ENCODE measurements at regions not wholly inside any gene's neighbourhood (a gene's known extent, or its start where the extent isn't known, plus 50 kb on each side); places are given as distances from the start of the nearest gene placed in this dataset.
"Not testable (repeated sequence)": the region's sequence is repeated elsewhere in the genome, so short reads cannot be mapped to it uniquely, and the experiment has no call there.

GRCh38 chr5:85395526-85395925 is 1010.8 kb upstream of the EDIL3 start:
- H3K27ac ChIP-seq: no peak overlapping the region
- H3K4me3 ChIP-seq: no peak overlapping the region
- no peaks in the 10 kb centered on the region for H3K36me3 ChIP-seq
- intact Hi-C loops (cut with DNase I; ENCODE audit: low total_unique reads): no loop called here
- DNase-seq (ENCODE audit: low spot score in 2 of 2): no peak
- no peak for TF ChIP-seq POLR2A (IDR thresholded peaks at IDR 0.05)
- TF ChIP-seq CTCF (IDR thresholded peaks at IDR 0.05): no peak
- TF ChIP-seq POLR2AphosphoS5 (IDR thresholded peaks at IDR 0.05): no peak
- no peaks in the 10 kb centered on the region for H3K9me3 ChIP-seq
- H3K4me1 ChIP-seq: no peaks in the 10 kb centered on the region
- no peaks in the 10 kb centered on the region for H3K27me3 ChIP-seq

GRCh38 chr5:85397451-85397850 is 1012.8 kb upstream of the EDIL3 start:
- Histone ChIP-seq H3K4me3 (no peak overlapping the region), H3K27ac (no peak overlapping the region), H3K9me3 (no peaks in the 10 kb centered on the region), H3K36me3 (no peaks in the 10 kb centered on the region), H3K27me3 (no peaks in the 10 kb centered on the region), H3K4me1 (no peaks in the 10 kb centered on the region)
- intact Hi-C loops (cut with DNase I; ENCODE audit: low total_unique reads): no loop called here
- TF ChIP-seq CTCF (IDR thresholded peaks at IDR 0.05) (no peak), POLR2A (IDR thresholded peaks at IDR 0.05) (no peak), POLR2AphosphoS5 (IDR thresholded peaks at IDR 0.05) (no peak)
- DNase-seq (ENCODE audit: low spot score in 2 of 2): no peak

GRCh38 chr5:85428426-85428934 is 1043.8 kb upstream of the EDIL3 start:
- no peak overlapping the region for H3K27ac ChIP-seq
- no peaks in the 10 kb centered on the region for H3K36me3 ChIP-seq
- no peak for DNase-seq (ENCODE audit: low spot score in 2 of 2)
- no peaks in the 10 kb centered on the region for H3K4me1 ChIP-seq
- H3K27me3 ChIP-seq: no peaks in the 10 kb centered on the region
- H3K9me3 ChIP-seq: peaks cover 0 to 2% of the 10 kb centered on the region in 2 donors
- intact Hi-C loops (cut with DNase I; ENCODE audit: low total_unique reads): no loop called here
- H3K4me3 ChIP-seq: no peak overlapping the region
- no peak for TF ChIP-seq POLR2A (IDR thresholded peaks at IDR 0.05)
- TF ChIP-seq CTCF (IDR thresholded peaks at IDR 0.05): no peak
- TF ChIP-seq POLR2AphosphoS5 (IDR thresholded peaks at IDR 0.05): no peak

GRCh38 chr5:85431726-85432125 is 1047.0 kb upstream of the EDIL3 start:
- H3K27ac ChIP-seq; H3K27me3 ChIP-seq; intact Hi-C loops (cut with DNase I; ENCODE audit: low total_unique reads); H3K36me3 ChIP-seq; H3K4me1 ChIP-seq; H3K9me3 ChIP-seq; DNase-seq (ENCODE audit: low spot score in 2 of 2); H3K4me3 ChIP-seq: not testable (repeated sequence)

- no peak overlapping the region for H3K27ac ChIP-seq
- DNase-seq (ENCODE audit: low spot score in 2 of 2): no peak
- no peaks in the 10 kb centered on the region for H3K36me3 ChIP-seq
- no peaks in the 10 kb centered on the region for H3K27me3 ChIP-seq
- TF ChIP-seq CTCF (IDR thresholded peaks at IDR 0.05) (no peak), POLR2AphosphoS5 (IDR thresholded peaks at IDR 0.05) (no peak), POLR2A (IDR thresholded peaks at IDR 0.05) (no peak)
- H3K4me1 ChIP-seq: no peaks in the 10 kb centered on the region
- intact Hi-C loops (cut with DNase I; ENCODE audit: low total_unique reads): no loop called here
- no peak overlapping the region for H3K4me3 ChIP-seq
- no peaks in the 10 kb centered on the region for H3K9me3 ChIP-seq
Measured at GRCh38 chr5:85441156-85441555, 1056.5 kb upstream of the EDIL3 start.

- no peak overlapping the region for H3K4me3 ChIP-seq
Measured at GRCh38 chr5:85441853-85442252, 1057.2 kb upstream of the EDIL3 start.

More at GRCh38 chr5:85441853-85442252, 1057.2 kb upstream of the EDIL3 start:
- H3K9me3 ChIP-seq: no peaks in the 10 kb centered on the region
- TF ChIP-seq POLR2AphosphoS5 (IDR thresholded peaks at IDR 0.05) (no peak), CTCF (IDR thresholded peaks at IDR 0.05) (no peak), POLR2A (IDR thresholded peaks at IDR 0.05) (no peak)
- no peaks in the 10 kb centered on the region for H3K27me3 ChIP-seq
- H3K27ac ChIP-seq: no peak overlapping the region
- no peaks in the 10 kb centered on the region for H3K36me3 ChIP-seq
- intact Hi-C loops (cut with DNase I; ENCODE audit: low total_unique reads): no loop called here
- no peak for DNase-seq (ENCODE audit: low spot score in 2 of 2)
- no peaks in the 10 kb centered on the region for H3K4me1 ChIP-seq
